Hematopoietic multipotent progenitor cell treated with erythropoietin and hydrocortisone succinate and interleukin-3 and kit ligand, for 17 days (in vitro differentiated cells): ENCODE measurements at regions not wholly inside any gene's neighbourhood (a gene's known extent, or its start where the extent isn't known, plus 50 kb on each side); places are given as distances from the start of the nearest gene placed in this dataset.
"Not testable (repeated sequence)": the region's sequence is repeated elsewhere in the genome, so short reads cannot be mapped to it uniquely, and the experiment has no call there.

Experiments used
- DNase-seq: peaks from one replicate; pipeline ENCODE4 v3.0.0-alpha.2; 2015; ENCODE audit warnings: low spot score

GRCh38 chr2:238502088-238502810, 75.5 kb downstream of the ASB1 start:
- no peak for DNase-seq

GRCh38 chr2:238502956-238503791, 76.4 kb downstream of the ASB1 start:
- no peak for DNase-seq

DNA sequence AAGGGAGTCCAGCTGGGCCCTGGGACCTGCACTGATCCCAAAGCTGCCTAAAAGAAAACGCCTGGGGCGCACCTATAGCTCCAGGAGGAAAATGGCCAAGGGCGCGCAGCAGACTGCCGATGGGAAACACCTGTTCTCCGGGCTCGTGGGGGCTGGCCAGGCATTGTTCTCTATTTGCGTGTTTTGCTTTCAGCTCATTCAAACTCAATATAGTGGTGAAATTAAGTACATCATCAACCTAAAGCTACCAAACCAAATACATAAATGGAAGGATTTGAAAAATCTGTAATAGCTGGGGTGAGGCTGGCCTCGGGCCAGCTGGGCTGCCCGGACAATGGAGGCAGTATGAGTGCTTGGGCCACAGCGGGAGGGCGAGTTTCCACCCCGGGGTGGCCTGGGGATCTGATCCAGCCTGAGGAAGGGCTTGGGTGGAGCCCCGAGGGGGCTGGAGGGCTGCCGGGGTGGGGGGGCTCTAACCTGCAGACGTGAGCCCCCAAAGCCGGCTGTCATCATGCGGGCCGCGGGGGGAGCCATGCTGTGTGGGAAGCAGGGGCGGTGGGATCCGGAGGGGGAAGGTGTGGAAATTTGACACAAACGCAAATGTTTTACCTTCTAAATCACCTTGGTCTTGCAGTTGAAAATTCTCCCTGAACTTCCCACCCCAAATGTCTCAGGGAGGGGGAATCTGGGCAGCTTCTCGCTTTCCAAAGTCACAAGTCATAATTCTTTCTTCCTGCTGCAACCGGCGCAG, 77.6 kb downstream of the ASB1 start:
- no peak for DNase-seq

DNA sequence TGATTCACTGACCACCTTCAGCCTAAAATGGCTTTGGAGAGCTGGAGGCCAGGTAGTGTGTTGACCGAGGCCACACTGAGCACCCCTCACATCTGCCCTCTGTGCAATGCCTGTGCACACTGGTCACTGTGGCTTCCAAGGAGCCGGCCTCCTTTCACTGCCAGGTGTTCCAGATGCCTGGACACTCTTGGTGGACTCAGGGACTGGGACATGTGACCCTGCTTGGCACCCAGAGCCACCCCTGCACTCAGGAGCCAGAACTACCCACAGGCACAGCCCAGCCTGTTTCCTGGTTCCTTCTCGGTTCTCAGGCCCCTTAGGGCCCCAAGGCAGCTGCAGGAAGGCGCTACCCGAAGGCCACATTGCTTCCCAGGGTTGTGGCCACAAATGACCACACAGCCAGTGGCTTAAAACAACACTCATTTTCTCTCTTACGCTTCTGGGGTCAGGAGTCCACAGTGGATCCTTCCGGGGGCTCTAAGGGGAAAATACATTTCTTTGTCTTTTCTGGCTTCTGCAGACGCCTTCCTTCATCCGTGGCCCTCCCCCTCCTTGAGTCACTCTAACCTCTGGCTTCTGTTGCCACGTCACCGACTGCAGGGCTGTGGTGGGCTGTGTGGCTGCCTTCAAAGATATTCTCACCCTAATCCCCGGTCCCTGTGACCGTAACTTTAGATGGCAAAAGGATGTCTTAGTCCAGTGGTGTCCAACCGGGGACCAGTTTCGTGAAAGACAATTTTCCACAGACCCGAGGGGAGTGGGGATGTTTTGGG, 78.6 kb downstream of the ASB1 start:
- DNase-seq = no peak

DNA sequence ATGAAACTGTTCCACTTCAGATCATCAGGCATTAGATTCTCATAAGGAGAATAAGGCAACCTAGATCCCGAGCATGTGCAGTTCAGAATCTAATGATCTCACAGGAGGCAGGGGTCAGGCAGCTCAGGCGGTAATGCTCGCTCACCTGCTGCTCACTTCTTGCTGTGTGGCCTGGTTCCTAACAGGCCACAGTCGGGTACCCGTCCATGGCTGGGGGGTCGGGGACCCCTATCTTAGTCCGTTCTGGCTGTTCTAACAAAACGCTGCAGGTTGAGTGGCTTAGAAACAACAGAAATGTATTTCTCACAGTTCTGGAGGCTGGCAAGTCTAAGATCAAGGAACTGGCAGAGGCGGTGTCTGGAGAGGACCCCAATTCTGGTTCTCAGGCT, 79.2 kb downstream of the ASB1 start:
- no peak for DNase-seq

GRCh38 chr2:238506371-238507068, 79.8 kb downstream of the ASB1 start:
- DNase-seq = no peak

- DNase-seq = no peak
Measured at GRCh38 chr2:238507836-238508235, 81.1 kb downstream of the ASB1 start.

- DNase-seq = no peak
Measured at GRCh38 chr2:238509151-238509835, 82.6 kb downstream of the ASB1 start.

DNA sequence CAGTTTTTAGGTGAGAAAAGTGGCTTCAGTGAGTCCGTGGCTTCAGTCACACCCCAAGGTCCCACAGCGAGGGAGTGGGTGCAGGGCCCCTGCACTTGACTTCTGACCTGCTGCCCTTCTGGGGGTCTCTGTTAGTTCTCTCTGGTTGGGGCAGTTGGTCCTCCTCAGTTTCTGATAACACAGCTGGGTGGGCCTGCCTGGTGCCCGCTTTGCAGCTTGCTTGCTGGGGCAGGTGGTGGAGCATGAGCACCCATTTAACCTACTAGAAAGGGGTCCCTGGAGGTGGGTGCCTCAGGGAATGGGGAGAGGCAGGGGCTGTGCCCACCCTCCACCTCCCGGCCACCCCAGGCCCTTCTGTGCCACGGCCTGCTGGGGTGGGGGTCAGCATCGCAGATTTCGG, 83.2 kb downstream of the ASB1 start:
- DNase-seq = no peak

- DNase-seq = no peak
Measured at GRCh38 chr2:238510911-238511613, 84.3 kb downstream of the ASB1 start.

DNA sequence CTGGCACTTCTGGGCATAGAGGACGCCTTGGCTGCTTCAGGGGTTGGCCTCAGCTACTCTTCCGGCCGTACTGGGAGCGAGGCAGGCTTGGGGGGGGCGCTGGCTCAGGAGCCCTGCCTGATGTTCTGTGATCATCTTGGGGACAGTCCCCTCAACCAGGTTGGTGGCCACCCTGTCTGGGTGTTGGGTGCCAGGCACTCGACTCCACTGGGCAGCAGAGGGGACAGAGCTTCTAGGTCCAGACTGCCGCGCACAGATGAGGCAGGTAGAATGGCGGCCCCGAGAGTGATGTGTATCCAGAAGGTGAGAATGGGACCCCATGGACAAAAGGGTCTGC, 84.9 kb downstream of the ASB1 start:
- DNase-seq = no peak

DNA sequence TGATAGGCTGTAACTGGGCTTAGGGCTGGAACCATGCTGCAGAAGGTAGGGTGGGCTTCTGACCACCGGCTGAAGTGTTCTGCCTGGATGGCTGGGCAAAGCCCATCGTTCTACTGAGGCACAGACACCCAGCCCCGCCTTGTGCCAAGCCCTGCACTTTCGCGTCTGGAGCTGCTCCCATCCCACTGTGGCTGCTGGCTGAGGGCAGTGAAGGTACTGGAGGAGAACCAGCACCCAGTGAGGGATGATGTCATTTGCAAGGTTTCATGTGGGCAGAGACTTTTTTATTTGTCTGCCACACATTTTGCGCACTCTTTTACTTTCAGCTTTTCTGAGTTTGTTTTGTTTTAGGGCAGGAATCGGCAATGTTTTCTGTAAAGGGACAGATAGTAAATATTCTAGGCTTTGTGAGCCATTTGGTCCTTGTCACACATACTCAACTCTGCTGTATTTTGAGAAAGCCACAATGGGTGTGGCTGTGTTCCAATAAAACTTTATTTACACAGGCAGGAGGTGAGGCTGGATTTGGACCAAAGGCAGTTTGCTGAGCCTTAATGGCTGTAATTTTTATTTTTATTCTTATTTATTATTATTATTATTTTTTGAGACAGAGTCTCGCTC, 85.6 kb downstream of the ASB1 start:
- no peak for DNase-seq

DNA sequence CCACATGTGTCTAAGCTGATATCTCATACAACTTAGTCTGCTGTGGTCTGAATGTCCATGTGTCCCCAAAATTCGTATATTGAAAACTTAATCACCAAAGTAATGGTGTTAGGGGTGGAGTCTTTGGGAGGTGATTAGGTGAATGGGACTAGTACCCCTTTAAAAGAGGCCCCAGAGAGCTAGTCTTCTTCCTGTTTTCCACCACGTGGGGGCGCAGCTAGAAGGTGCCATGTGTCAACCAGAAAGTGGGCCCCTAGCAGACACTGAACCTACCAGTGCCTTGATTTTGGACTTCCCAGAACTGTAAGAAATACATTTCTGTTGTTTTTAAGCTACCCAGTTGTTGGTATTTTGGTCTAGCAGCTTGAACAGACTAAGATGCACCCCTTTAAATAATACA, 86.6 kb downstream of the ASB1 start:
- peak; percentile 10 for DNase-seq

DNA sequence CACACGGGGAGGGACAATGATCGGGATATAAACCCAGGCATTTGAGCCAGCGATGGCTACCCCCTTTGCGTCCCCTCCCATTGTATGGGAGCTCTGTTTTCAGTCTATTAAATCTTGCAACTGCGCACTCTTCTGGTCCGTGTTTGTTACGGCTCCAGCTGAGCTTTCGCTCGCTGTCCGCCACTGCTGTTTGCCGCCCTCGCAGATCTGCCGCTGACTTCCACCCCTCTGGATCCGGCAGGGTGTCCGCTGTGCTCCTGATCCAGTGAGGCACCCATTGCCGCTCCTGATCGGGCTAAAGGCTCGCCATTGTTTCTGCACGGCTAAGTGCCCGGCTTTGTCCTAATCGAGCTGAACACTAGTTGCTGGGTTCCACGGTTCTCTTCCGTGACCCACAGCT, 87.3 kb downstream of the ASB1 start:
- DNase-seq = not testable (repeated sequence)

- DNase-seq = no peak
Measured at GRCh38 chr2:238515377-238515776, 88.7 kb downstream of the ASB1 start.

GRCh38 chr2:238517209-238517608, 90.5 kb downstream of the ASB1 start:
- no peak for DNase-seq

DNA sequence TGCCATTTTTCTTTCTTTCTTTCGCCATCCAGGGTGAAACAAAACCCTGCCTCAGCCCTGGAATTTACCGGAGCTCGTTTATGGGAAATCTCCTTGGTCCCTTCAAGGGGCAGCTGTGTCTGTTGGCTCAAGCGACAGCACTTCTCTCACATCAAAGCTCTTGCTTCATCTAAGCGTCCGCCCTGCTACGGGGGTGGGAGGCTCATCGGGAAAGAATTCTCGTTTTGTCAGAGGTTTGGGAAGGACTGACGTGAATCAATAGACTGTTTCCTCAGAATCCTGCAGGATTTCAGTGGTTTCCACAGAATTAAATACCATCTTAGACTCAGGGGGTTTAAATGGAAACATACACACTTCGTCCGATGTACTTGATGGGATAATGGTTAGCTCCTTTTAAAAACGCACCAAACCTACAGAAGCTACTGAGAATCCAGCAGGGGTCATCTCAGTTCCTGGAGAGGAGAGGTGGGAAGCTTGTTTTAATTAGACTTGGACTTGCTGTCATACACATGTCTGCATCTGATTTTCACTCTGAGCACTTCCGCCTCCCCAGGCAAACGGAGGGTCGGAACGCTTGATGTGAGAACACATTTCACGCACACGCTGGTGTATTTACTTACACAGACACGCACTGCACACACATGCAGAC, 91.6 kb downstream of the ASB1 start:
- no peak for DNase-seq

GRCh38 chr2:238518821-238519186, 92.1 kb downstream of the ASB1 start:
- no peak for DNase-seq

DNA sequence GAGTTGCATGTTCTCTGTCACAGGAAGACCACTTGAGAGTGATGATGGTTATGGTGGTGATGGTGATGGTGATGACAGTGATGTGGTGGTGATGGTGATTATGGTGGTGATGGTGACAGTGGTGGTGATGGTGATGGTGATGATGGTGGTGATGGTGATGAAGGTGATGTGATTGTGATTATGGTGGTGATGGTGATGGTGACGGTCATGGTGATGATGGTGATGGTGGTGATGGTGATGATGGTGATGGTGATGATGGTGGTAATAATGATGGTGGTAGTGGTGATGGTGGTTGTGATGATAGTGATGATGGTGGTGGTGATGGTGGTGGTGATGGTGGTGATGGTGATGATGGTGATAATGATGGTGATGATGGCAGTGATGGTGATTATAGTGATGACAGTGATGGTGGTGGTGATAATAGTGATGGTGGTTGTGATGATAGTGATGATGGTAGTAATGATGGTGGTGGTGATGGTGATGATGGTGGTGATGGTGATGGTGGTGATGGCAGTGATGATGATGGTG, 93.7 kb downstream of the ASB1 start:
- no peak for DNase-seq
